Tibial nerve (tissue), 4 donors: ENCODE measurements at regions not wholly inside any gene's neighbourhood (a gene's known extent, or its start where the extent isn't known, plus 50 kb on each side); places are given as distances from the start of the nearest gene placed in this dataset.

Experiments
- EP300 ChIP-seq, 2 donors: sonication (generic); formaldehyde crosslinking; IDR thresholded peaks; one replicate each; pipeline ENCODE4 v1.6.1; 2017; ENCODE audit warnings: antibody characterized with exemption in 2 of 2, mild to moderate bottlenecking in 1 of 2
- POLR2A ChIP-seq, 2 donors: fragments of 450-650 bp; IDR thresholded peaks; one replicate each; pipeline ENCODE4 v1.6.1; 2017; ENCODE audit warnings: antibody characterized with exemption in 2 of 2, mild to moderate bottlenecking in 2 of 2, moderate library complexity in 2 of 2
- TF ChIP-seq, protein P1 (sequence below), 5 experiments: fragments of 200-600 bp in 3 of 5; fragments of 450-650 bp in 2 of 5; sonication (generic) in 3 of 5; IDR thresholded peaks; one replicate each; pipeline ENCODE4 v1.5.1; 2016 to 2019; ENCODE audit warnings: antibody characterized with exemption in 5 of 5, mild to moderate bottlenecking in 3 of 5, moderate library complexity in 2 of 5

DNA sequence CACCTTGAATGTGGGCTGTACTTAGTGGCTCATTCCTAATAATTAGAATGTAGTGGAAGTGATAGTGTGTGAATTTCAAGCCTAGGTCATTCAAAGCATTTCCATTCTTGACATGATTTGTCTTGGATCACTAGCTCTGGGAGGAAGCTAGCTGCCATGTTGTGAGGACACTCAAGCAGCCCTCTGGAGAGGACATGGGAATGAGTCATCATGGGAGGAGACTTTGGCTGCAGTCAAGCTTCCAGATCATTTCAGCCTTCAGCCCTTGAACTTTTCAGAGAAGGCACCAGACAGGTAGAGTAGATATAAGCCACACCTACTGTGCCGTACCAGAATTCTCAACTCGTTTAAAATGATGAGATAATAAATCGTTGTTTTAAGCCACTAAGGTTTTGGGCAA, 506.9 kb downstream of the ZNF608 start:
- no peak for TF ChIP-seq POLR2A (IDR thresholded peaks at IDR 0.05)
- TF ChIP-seq, protein P1, sequence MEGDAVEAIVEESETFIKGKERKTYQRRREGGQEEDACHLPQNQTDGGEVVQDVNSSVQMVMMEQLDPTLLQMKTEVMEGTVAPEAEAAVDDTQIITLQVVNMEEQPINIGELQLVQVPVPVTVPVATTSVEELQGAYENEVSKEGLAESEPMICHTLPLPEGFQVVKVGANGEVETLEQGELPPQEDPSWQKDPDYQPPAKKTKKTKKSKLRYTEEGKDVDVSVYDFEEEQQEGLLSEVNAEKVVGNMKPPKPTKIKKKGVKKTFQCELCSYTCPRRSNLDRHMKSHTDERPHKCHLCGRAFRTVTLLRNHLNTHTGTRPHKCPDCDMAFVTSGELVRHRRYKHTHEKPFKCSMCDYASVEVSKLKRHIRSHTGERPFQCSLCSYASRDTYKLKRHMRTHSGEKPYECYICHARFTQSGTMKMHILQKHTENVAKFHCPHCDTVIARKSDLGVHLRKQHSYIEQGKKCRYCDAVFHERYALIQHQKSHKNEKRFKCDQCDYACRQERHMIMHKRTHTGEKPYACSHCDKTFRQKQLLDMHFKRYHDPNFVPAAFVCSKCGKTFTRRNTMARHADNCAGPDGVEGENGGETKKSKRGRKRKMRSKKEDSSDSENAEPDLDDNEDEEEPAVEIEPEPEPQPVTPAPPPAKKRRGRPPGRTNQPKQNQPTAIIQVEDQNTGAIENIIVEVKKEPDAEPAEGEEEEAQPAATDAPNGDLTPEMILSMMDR (IDR thresholded peaks at IDR 0.05), result no peak
- TF ChIP-seq EP300 (IDR thresholded peaks at IDR 0.05), result no peak
